HCT116 (cell line): ENCODE measurements at regions not wholly inside any gene's neighbourhood (a gene's known extent, or its start where the extent isn't known, plus 50 kb on each side); places are given as distances from the start of the nearest gene placed in this dataset.

Source experiments
- CTCF ChIP-seq, 3 experiments: fragments of 200-600 bp in 1 of 3; sonication (generic) in 1 of 3; IDR thresholded peaks in 2 of 3; conservative IDR thresholded peaks in 1 of 3; 2 replicates each; pipeline ENCODE4 v1.5.1; 2012 to 2017; ENCODE audit warnings: low read depth in 2 of 3, low read length in 2 of 3, antibody characterized with exemption in 1 of 3, borderline replicate concordance in 1 of 3, control low read depth in 1 of 3, mild to moderate bottlenecking in 1 of 3, mixed read lengths in 1 of 3, mixed run types in 1 of 3, moderate library complexity in 1 of 3; ENCODE audit not compliant: insufficient read depth in 1 of 3
- EZH2 ChIP-seq: fragments of 200-600 bp; sonication (generic); IDR thresholded peaks from 2 replicates; pipeline ENCODE4 v1.6.1; 2017; ENCODE audit warnings: antibody characterized with exemption, mixed run types
- EZH2phosphoT487 ChIP-seq: fragments of 200-600 bp; IDR thresholded peaks from 2 replicates; pipeline ENCODE4 v1.6.1; 2018; ENCODE audit warnings: antibody characterized with exemption, borderline replicate concordance
- POLR2A ChIP-seq: IDR thresholded peaks from 2 replicates; pipeline ENCODE4 v1.7.0; 2011; ENCODE audit warnings: borderline replicate concordance; ENCODE audit not compliant: insufficient read depth, insufficient read length; ENCODE audit errors: extremely low read depth
- POLR2AphosphoS5 ChIP-seq: IDR thresholded peaks from 2 replicates; pipeline ENCODE4 v1.6.1; 2011; ENCODE audit warnings: mild to moderate bottlenecking, low read depth, low read length, moderate library complexity
- REST ChIP-seq: IDR thresholded peaks from 2 replicates; pipeline ENCODE4 v1.6.1; 2012; ENCODE audit warnings: low read depth
- TCF7L2 ChIP-seq: IDR thresholded peaks from 2 replicates; pipeline ENCODE4 v1.7.0; 2011; ENCODE audit warnings: borderline replicate concordance, inconsistent platforms; ENCODE audit not compliant: insufficient read depth, insufficient read length; ENCODE audit errors: extremely low read depth
- YY1 ChIP-seq: IDR thresholded peaks from 2 replicates; pipeline ENCODE4 v1.6.1; 2011; ENCODE audit warnings: low read length, low read depth, moderate library complexity, mild to moderate bottlenecking; ENCODE audit not compliant: insufficient replicate concordance; ENCODE audit errors: extremely low read depth
- ZFX ChIP-seq: fragments of 450-650 bp; IDR thresholded peaks from 2 replicates; pipeline ENCODE4 v1.6.1; 2017
- ZNF274 ChIP-seq: fragments of 200-500 bp; sonication (Bioruptor generic); IDR thresholded peaks from 2 replicates; pipeline ENCODE4 v1.6.1; 2014; ENCODE audit warnings: mild to moderate bottlenecking, low read depth, low read length, inconsistent platforms

GRCh38 chr16:86882586-86883280 is 304.4 kb downstream of the FOXL1 start:
- TF ChIP-seq EZH2 (no peak), ZFX (no peak), POLR2AphosphoS5 (no peak), POLR2A (no peak), CTCF (IDR thresholded peaks at IDR 0.05 in 2 of 3, conservative IDR thresholded peaks at IDR 0.05 in 1 of 3; ENCODE audit: borderline replicate concordance in 1 of 3, insufficient read depth in 1 of 3, low read depth in 2 of 3, low read length in 2 of 3) (no peak), TCF7L2 (no peak), ZNF274 (no peak), REST (no peak), YY1 (no peak), EZH2phosphoT487 (no peak)
